HG02973 (cell line): ENCODE measurements at regions not wholly inside any gene's neighbourhood (a gene's known extent, or its start where the extent isn't known, plus 50 kb on each side); places are given as distances from the start of the nearest gene placed in this dataset.
"Not testable (repeated sequence)": the region's sequence is repeated elsewhere in the genome, so short reads cannot be mapped to it uniquely, and the experiment has no call there.

Experiments used
- ATAC-seq: cut with Tn5 transposase; IDR thresholded peaks from one replicate; pipeline ENCODE4 v1.9.1; 2021; ENCODE audit warnings: moderate library complexity; ENCODE audit not compliant: unreplicated experiment

GRCh38 chr11:81802591-81802990 is 931.1 kb downstream of the FAM181B start:
- ATAC-seq, result no peak

GRCh38 chr11:81792416-81792815 is 941.2 kb downstream of the FAM181B start:
- ATAC-seq, result no peak

GRCh38 chr11:81787584-81788049 is 946.0 kb downstream of the FAM181B start:
- peak; percentile 60 for ATAC-seq

GRCh38 chr11:81772166-81772565 is 961.5 kb downstream of the FAM181B start:
- no peak for ATAC-seq

GRCh38 chr11:81769906-81770305 is 963.8 kb downstream of the FAM181B start:
- not testable (repeated sequence) for ATAC-seq

- ATAC-seq, result no peak
Observed at GRCh38 chr11:81756864-81757595, 976.6 kb downstream of the FAM181B start.

- no peak for ATAC-seq
Observed at GRCh38 chr11:81749245-81749644, 984.4 kb downstream of the FAM181B start.

- ATAC-seq, result no peak
Observed at GRCh38 chr11:81744336-81745116, 989.1 kb downstream of the FAM181B start.

- no peak for ATAC-seq
Observed at GRCh38 chr11:81725701-81726100, 1008.0 kb downstream of the FAM181B start.

GRCh38 chr11:81717695-81718094 is 1016.0 kb downstream of the FAM181B start:
- ATAC-seq, result no peak

- no peak for ATAC-seq
Observed at GRCh38 chr11:81707881-81708280, 1025.8 kb downstream of the FAM181B start.

- ATAC-seq, result no peak
Observed at GRCh38 chr11:81705283-81705682, 1028.4 kb downstream of the FAM181B start.

- no peak for ATAC-seq
Observed at GRCh38 chr11:81700076-81700475, 1033.6 kb downstream of the FAM181B start.

GRCh38 chr11:81687057-81687456 is 1046.6 kb downstream of the FAM181B start:
- ATAC-seq, result no peak

GRCh38 chr11:81674211-81674610 is 1059.5 kb downstream of the FAM181B start:
- ATAC-seq, result peak; percentile 56

GRCh38 chr11:81673001-81673400 is 1060.7 kb downstream of the FAM181B start:
- ATAC-seq, result no peak

GRCh38 chr11:81669935-81670543 is 1063.6 kb downstream of the FAM181B start:
- no peak for ATAC-seq

GRCh38 chr11:81658722-81659121 is 1074.9 kb downstream of the FAM181B start:
- ATAC-seq, result peak; percentile 92

- ATAC-seq, result no peak
Observed at GRCh38 chr11:81655351-81655750, 1078.3 kb downstream of the FAM181B start.

GRCh38 chr11:81647374-81647773 is 1086.3 kb downstream of the FAM181B start:
- no peak for ATAC-seq

GRCh38 chr11:81644239-81644840 is 1089.3 kb downstream of the FAM181B start:
- ATAC-seq, result peak; percentile 92
